Astrocyte (in vitro differentiated cells and primary cell): ENCODE measurements at regions not wholly inside any gene's neighbourhood (a gene's known extent, or its start where the extent isn't known, plus 50 kb on each side); places are given as distances from the start of the nearest gene placed in this dataset.

ENCODE experiments used
- CTCF ChIP-seq: IDR thresholded peaks from 2 replicates; pipeline ENCODE4 v1.5.1; 2011; ENCODE audit warnings: low read depth, mild to moderate bottlenecking, inconsistent platforms, low read length, moderate library complexity; ENCODE audit not compliant: insufficient read depth
- EZH2 ChIP-seq: IDR thresholded peaks from 2 replicates; pipeline ENCODE4 v1.6.1; 2012; ENCODE audit warnings: mild to moderate bottlenecking, low read length, inconsistent platforms; ENCODE audit not compliant: insufficient read depth

- TF ChIP-seq CTCF, result no peak
- TF ChIP-seq EZH2, result no peak
Measured at GRCh38 chr20:7366189-7366588, 574.1 kb downstream of the HAO1 start.
